Activated CD4-positive, alpha-beta T cell treated with anti-CD3 and anti-CD28 coated beads, Interleukin-2, amount 50 U/mL, for 16 hours (primary cell): ENCODE measurements at regions not wholly inside any gene's neighbourhood (a gene's known extent, or its start where the extent isn't known, plus 50 kb on each side); places are given as distances from the start of the nearest gene placed in this dataset.

ENCODE experiments used
- DNase-seq: peaks from one replicate; pipeline ENCODE4 v3.0.0-alpha.2; 2020

- no peak for DNase-seq
These were observed 134.3 kb upstream of the POU5F2 start for GRCh38 chr5:93875693-93876092.

- DNase-seq: no peak
These were observed 133.1 kb upstream of the POU5F2 start for GRCh38 chr5:93874491-93874890.

GRCh38 chr5:93874080-93874479 lies 132.7 kb upstream of the POU5F2 start:
- DNase-seq: peak; percentile 52

GRCh38 chr5:93873211-93873736 lies 131.9 kb upstream of the POU5F2 start:
- DNase-seq: no peak

- no peak for DNase-seq
These were observed 129.2 kb upstream of the POU5F2 start for GRCh38 chr5:93870649-93871048.

GRCh38 chr5:93868851-93869250 lies 127.5 kb upstream of the POU5F2 start:
- DNase-seq: no peak

GRCh38 chr5:93850311-93850710 lies 108.9 kb upstream of the POU5F2 start:
- DNase-seq: no peak

- no peak for DNase-seq
These were observed 104.0 kb upstream of the POU5F2 start for GRCh38 chr5:93845376-93845775.

- no peak for DNase-seq
These were observed 90.0 kb upstream of the POU5F2 start for GRCh38 chr5:93831449-93831848.

GRCh38 chr5:93830893-93831292 lies 89.5 kb upstream of the POU5F2 start:
- DNase-seq: no peak

GRCh38 chr5:93829346-93829745 lies 87.9 kb upstream of the POU5F2 start:
- no peak for DNase-seq

- DNase-seq: no peak
These were observed 80.6 kb upstream of the POU5F2 start for GRCh38 chr5:93821891-93822415.

- no peak for DNase-seq
These were observed 78.3 kb upstream of the POU5F2 start for GRCh38 chr5:93819668-93820067.

GRCh38 chr5:93810780-93811179 lies 69.4 kb upstream of the POU5F2 start:
- DNase-seq: no peak

GRCh38 chr5:93809430-93809829 lies 68.0 kb upstream of the POU5F2 start:
- no peak for DNase-seq

- DNase-seq: no peak
These were observed 66.4 kb upstream of the POU5F2 start for GRCh38 chr5:93807846-93808245.

- DNase-seq: no peak
These were observed 64.4 kb upstream of the POU5F2 start for GRCh38 chr5:93805616-93806379.

GRCh38 chr5:93800988-93801811 lies 59.8 kb upstream of the POU5F2 start:
- DNase-seq: peak; percentile 35

GRCh38 chr5:93794954-93795353 lies 53.6 kb upstream of the POU5F2 start:
- no peak for DNase-seq

- no peak for DNase-seq
These were observed 51.9 kb upstream of the POU5F2 start for GRCh38 chr5:93793159-93793781.

- DNase-seq: no peak
These were observed 50.1 kb upstream of the POU5F2 start for GRCh38 chr5:93791518-93791972.
